Mesothelial cell of epicardium (in vitro differentiated cells): ENCODE measurements at regions not wholly inside any gene's neighbourhood (a gene's known extent, or its start where the extent isn't known, plus 50 kb on each side); places are given as distances from the start of the nearest gene placed in this dataset.

Experiments
- DNase-seq, 2 experiments: peaks; one replicate each; pipeline ENCODE4 v3.0.0; 2021; ENCODE audit warnings: low spot score in 2 of 2; ENCODE audit not compliant: unreplicated experiment in 2 of 2
- H3K27ac Mint-ChIP-seq: 2 replicates; pipeline ENCODE4 v1.8.0; 2021; ENCODE audit warnings: mixed read lengths
- H3K27me3 Mint-ChIP-seq: 2 replicates; pipeline ENCODE4 v1.8.0; 2021; ENCODE audit warnings: low read depth, mixed read lengths
- H3K36me3 Mint-ChIP-seq: 2 replicates; pipeline ENCODE4 v1.8.0; 2021; ENCODE audit warnings: mixed read lengths
- H3K4me1 Mint-ChIP-seq: 2 replicates; pipeline ENCODE4 v1.8.0; 2021; ENCODE audit warnings: mixed read lengths
- H3K4me3 Mint-ChIP-seq: 2 replicates; pipeline ENCODE4 v1.8.0; 2021; ENCODE audit warnings: mild to moderate bottlenecking, moderate library complexity, mixed read lengths
- H3K9me3 Mint-ChIP-seq: 2 replicates; pipeline ENCODE4 v1.8.0; 2021; ENCODE audit warnings: mixed read lengths
- CTCF ChIP-seq: fragments of 200-600 bp; sonication (generic); IDR thresholded peaks from one replicate; pipeline ENCODE4 v1.5.0; 2021; ENCODE audit warnings: antibody characterized with exemption; ENCODE audit not compliant: unreplicated experiment

- H3K27me3 Mint-ChIP-seq = no peaks in the 10 kb centered on the region
- H3K27ac Mint-ChIP-seq = no peak overlapping the region
- no peaks in the 10 kb centered on the region for H3K4me1 Mint-ChIP-seq
- TF ChIP-seq CTCF = no peak
- no peak overlapping the region for H3K4me3 Mint-ChIP-seq
- H3K36me3 Mint-ChIP-seq = no peaks in the 10 kb centered on the region
- peaks cover 56% of the 10 kb centered on the region for H3K9me3 Mint-ChIP-seq
- no peak for DNase-seq
Observed at GRCh38 chrX:150034788-150035187, 96.5 kb upstream of the EOLA2 start.

GRCh38 chrX:150035531-150035930 is 97.2 kb upstream of the EOLA2 start:
- no peak for DNase-seq
- Mint-ChIP-seq H3K36me3 (no peaks in the 10 kb centered on the region), H3K27ac (no peak overlapping the region), H3K9me3 (peaks cover 59% of the 10 kb centered on the region), H3K4me3 (no peak overlapping the region), H3K4me1 (no peaks in the 10 kb centered on the region), H3K27me3 (no peaks in the 10 kb centered on the region)
- no peak for TF ChIP-seq CTCF

GRCh38 chrX:150036181-150036580 is 97.9 kb upstream of the EOLA2 start:
- Mint-ChIP-seq H3K27me3 (no peaks in the 10 kb centered on the region), H3K4me3 (no peak overlapping the region), H3K4me1 (no peaks in the 10 kb centered on the region), H3K9me3 (peaks cover 53% of the 10 kb centered on the region), H3K36me3 (no peaks in the 10 kb centered on the region), H3K27ac (no peak overlapping the region)
- DNase-seq = no peak
- no peak for TF ChIP-seq CTCF

- H3K4me1 Mint-ChIP-seq = no peaks in the 10 kb centered on the region
- no peaks in the 10 kb centered on the region for H3K36me3 Mint-ChIP-seq
- H3K9me3 Mint-ChIP-seq = peaks cover 48% of the 10 kb centered on the region
- DNase-seq = no peak
- H3K27me3 Mint-ChIP-seq = no peaks in the 10 kb centered on the region
- H3K27ac Mint-ChIP-seq = no peak overlapping the region
- H3K4me3 Mint-ChIP-seq = no peak overlapping the region
- TF ChIP-seq CTCF = no peak
Observed at GRCh38 chrX:150036641-150037040, 98.3 kb upstream of the EOLA2 start.

DNA sequence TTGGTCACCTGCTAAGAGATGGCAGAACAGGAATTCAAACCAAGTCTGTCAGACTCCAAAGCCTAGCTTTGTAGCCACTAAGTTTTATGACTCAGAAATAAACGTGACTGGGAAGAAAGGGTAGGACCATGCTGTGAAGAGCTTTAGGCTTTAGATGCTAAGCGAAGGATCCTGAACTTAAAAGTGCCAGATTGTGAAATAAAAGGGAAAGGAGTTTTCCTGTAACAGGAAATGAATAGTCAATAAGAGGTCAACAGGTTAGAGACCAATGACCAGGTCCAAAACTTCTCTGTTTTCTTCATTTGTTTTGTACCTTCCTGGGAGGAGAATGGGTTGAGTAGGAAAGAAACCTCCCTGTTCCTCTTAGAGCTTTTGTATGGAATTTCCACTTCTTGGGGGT is 98.8 kb upstream of the EOLA2 start:
- no peak overlapping the region for H3K27ac Mint-ChIP-seq
- H3K9me3 Mint-ChIP-seq = peaks cover 46% of the 10 kb centered on the region
- TF ChIP-seq CTCF = no peak
- no peak for DNase-seq
- no peak overlapping the region for H3K4me3 Mint-ChIP-seq
- no peaks in the 10 kb centered on the region for H3K36me3 Mint-ChIP-seq
- H3K27me3 Mint-ChIP-seq = no peaks in the 10 kb centered on the region
- H3K4me1 Mint-ChIP-seq = no peaks in the 10 kb centered on the region

DNA sequence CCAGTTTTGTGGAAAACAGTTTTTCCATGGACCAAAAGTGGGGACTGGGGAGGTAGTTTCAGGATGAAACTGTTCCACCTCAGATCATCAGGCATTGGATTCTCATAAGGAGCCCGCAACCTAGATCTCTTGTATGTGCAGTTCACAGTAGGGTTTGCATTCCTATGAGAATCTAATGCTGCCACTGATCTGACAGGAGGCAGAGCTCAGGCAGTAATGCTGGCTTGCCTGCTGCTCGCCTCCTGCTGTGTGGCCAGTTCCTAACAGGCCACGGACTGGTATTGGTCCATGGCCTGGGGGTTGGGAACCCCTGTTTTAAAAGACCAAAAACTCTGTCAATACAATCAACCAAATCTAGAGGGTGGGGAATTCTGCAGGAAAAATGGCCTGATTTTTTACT is 100.0 kb upstream of the EOLA2 start:
- H3K27ac Mint-ChIP-seq = no peak overlapping the region

More for the DNA sequence above, 100.0 kb upstream of the EOLA2 start:
- Mint-ChIP-seq H3K4me3 (no peak overlapping the region), H3K27me3 (no peaks in the 10 kb centered on the region), H3K36me3 (no peaks in the 10 kb centered on the region), H3K4me1 (no peaks in the 10 kb centered on the region), H3K9me3 (peaks cover 52% of the 10 kb centered on the region)
- DNase-seq = no peak
- no peak for TF ChIP-seq CTCF
